Astrocyte of the cerebellum (primary cell): ENCODE measurements at regions not wholly inside any gene's neighbourhood (a gene's known extent, or its start where the extent isn't known, plus 50 kb on each side); places are given as distances from the start of the nearest gene placed in this dataset.

ENCODE experiments used
- DNase-seq: peaks from one replicate; pipeline ENCODE4 v3.0.0-alpha.2; 2011; ENCODE audit warnings: low read depth
- H3K4me3 ChIP-seq: 2 replicates; pipeline ENCODE4 v1.5.1; 2011; ENCODE audit warnings: mild to moderate bottlenecking, low read depth, low read length, moderate library complexity
- in situ Hi-C: cut with HindIII; loops from 2 replicates; pipeline ENCODE4 v1.10.0; 2017; ENCODE audit warnings: low sequenced_read_pairs
- TF ChIP-seq, protein P1 (sequence below): IDR thresholded peaks from 2 replicates; pipeline ENCODE4 v1.5.1; 2012; ENCODE audit warnings: low read length, low read depth, moderate library complexity, mild to moderate bottlenecking; ENCODE audit errors: missing control alignments

DNA sequence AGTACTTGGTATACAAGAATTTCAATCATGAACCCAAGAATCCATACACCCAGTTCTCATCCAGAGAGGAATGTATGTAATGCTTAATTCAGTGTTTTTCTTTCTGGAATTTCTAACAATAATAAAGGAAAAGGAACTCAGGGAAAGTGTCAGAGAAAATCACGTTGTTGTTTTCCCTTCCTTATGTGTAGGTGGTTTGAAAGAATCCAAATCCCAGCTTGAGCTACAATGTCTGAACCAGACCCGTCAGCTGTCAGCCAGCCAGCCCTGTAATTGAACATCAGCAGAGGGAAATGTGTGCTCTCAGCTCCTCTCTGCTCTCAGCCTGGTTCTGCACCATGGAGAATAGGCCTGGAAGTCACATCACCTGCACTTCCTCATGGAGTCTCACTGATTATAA, 126.5 kb downstream of the TMEM30B start:
- no peak for DNase-seq
- TF ChIP-seq, protein P1, sequence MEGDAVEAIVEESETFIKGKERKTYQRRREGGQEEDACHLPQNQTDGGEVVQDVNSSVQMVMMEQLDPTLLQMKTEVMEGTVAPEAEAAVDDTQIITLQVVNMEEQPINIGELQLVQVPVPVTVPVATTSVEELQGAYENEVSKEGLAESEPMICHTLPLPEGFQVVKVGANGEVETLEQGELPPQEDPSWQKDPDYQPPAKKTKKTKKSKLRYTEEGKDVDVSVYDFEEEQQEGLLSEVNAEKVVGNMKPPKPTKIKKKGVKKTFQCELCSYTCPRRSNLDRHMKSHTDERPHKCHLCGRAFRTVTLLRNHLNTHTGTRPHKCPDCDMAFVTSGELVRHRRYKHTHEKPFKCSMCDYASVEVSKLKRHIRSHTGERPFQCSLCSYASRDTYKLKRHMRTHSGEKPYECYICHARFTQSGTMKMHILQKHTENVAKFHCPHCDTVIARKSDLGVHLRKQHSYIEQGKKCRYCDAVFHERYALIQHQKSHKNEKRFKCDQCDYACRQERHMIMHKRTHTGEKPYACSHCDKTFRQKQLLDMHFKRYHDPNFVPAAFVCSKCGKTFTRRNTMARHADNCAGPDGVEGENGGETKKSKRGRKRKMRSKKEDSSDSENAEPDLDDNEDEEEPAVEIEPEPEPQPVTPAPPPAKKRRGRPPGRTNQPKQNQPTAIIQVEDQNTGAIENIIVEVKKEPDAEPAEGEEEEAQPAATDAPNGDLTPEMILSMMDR: no peak
- no peak overlapping the region for H3K4me3 ChIP-seq
- in situ Hi-C loops: no loop called here

DNA sequence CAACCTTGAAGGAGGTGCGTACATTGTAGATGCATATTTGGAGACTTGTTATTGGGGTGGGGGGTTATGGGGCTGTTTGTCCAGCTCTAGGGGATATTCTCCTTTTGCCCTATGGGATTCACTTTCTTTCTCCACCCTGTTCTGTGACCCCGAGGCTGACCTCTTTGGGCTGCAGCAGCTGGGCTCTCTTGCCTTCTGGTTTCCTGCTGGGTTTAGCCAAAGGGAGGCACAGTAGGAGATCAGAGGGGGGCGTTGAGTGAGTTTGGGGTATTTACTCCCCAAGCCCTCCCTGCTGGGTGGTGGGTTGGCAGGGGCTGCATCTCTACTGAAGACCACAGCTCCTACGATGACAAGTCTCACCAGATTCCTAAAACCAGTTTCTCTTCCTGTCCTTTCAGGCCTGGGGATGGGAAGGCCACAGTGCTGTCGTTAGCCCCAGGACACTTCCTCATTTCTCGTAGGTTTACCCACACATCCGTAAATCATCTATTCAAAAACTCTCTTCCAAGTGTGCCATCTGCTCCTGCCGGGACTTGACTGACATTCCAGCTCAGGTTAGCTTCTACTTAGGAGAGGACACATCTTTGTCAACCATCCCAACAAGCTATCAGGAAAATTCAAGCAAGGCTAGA, 127.1 kb downstream of the TMEM30B start:
- TF ChIP-seq, protein P1: no peak
- H3K4me3 ChIP-seq: no peak overlapping the region
- no peak for DNase-seq
- in situ Hi-C loops: no loop called here

DNA sequence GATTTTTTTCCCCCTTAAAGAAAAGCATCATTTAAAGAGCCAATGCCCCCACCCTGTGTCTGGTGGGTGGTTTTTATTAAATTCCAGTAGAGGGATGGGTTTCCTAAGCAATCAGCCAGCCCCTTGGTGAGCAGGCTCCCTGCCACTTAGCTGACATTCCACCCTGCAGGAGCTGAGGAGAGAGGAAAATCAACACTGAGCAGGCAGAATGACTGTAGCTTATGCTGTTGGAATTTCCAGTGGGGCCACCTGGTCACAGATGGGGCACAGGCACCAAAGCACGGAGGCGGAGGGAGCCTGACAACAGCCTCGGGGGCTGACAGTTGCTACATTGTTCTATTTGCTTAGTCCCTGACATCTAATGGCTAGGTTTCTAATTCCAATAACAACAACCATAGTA, 127.7 kb downstream of the TMEM30B start:
- in situ Hi-C loops: no loop called here
- no peak overlapping the region for H3K4me3 ChIP-seq
- DNase-seq: no peak
- TF ChIP-seq, protein P1: no peak

DNA sequence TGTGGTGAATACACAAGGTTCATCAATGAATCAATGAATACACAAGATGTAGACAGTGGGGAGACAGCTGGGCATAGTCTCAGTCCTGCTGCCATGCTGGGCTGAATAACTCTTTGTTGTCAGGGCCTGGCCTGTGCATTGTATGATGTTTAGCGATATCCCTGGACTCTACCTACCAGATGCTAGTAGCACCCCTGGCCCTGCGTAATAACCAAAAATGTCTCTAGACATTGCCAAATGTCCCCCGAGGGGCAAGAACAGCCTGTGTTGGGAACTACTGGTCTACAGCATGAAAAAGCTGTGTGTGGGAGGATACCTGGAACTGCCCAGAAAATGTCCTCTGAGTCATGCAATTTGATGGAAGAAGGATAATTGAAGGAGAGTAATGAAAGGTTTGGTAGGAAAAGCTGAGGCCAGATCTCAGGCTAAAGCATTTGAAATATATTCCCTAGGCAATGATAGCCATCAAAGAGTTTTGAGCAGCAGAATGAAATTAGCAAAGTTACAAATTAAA, 128.2 kb downstream of the TMEM30B start:
- no peak overlapping the region for H3K4me3 ChIP-seq
- in situ Hi-C loops: no loop called here
- TF ChIP-seq, protein P1: no peak
- DNase-seq: peak; percentile 73

DNA sequence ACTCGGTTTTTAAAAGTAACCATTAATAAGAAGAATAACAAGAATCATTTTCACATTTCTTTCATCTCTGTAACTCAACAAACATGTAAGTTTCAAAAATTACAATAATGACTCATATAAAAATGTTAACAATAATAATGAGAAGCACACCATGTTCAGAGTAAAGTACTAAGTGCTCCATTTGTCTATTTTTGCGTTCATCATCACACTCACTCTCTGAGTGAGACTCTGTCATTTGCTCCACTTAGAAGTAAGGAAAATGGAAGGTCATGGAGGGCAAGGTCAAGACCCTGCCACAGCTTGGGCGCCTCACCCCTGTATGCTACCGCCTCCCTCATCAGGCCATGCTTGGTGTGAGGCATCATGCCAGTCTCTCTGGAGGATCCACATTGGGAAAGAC, 129.9 kb downstream of the TMEM30B start:
- H3K4me3 ChIP-seq: no peak overlapping the region
- in situ Hi-C loops: no loop called here
- TF ChIP-seq, protein P1: no peak

DNA sequence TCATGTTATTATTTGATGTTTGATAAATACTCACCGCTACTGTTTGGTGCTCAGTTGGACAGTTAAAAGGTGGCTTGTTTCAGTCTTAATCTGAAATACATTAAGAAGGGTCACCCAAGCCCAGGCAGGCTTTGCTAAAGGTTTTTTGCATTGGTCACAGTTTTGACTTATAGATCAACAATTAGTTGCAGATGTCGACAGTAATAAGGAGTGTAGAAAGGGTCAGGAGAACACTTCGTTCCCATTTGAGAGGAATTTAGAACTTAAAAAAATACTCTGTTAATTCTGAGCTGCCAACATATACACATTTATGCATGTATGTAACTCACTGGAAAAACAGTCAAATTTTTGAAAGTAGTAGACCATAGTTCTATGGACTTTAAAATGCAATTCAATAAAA, 130.3 kb downstream of the TMEM30B start:
- TF ChIP-seq, protein P1: no peak
- H3K4me3 ChIP-seq: no peak overlapping the region
- DNase-seq: no peak
- in situ Hi-C loops: no loop called here

More for the DNA sequence above, 129.9 kb downstream of the TMEM30B start:
- no peak for DNase-seq
